SK-N-SH treated with all-trans-retinoic acid at 6 μM for 48 hours (cell line): ENCODE measurements at regions not wholly inside any gene's neighbourhood (a gene's known extent, or its start where the extent isn't known, plus 50 kb on each side); places are given as distances from the start of the nearest gene placed in this dataset.

Experiments used
- ATAC-seq: fragments of 200-7000 bp; cut with Tn5 transposase; 3 replicates; pipeline ENCODE4 v1.9.1; 2020; ENCODE audit warnings: mild to moderate bottlenecking, moderate library complexity
- ARNTL ChIP-seq: fragments of 450-650 bp; formaldehyde crosslinking; IDR thresholded peaks from 2 replicates; pipeline ENCODE4 v1.5.0; 2020; ENCODE audit warnings: low read depth, mild to moderate bottlenecking, moderate library complexity, borderline replicate concordance
- BACH2 ChIP-seq: fragments of 250-450 bp; sonication (Bioruptor Pico); IDR thresholded peaks from 2 replicates; pipeline ENCODE4 v1.9.0; 2021; ENCODE audit warnings: mild to moderate bottlenecking, borderline replicate concordance
- CREB5 ChIP-seq: fragments of 250-450 bp; sonication (Bioruptor Pico); IDR thresholded peaks from 2 replicates; pipeline ENCODE4 v1.5.1; 2020; ENCODE audit warnings: low read depth, mild to moderate bottlenecking, moderate library complexity
- CSDC2 ChIP-seq: fragments of 250-450 bp; sonication (Bioruptor Pico); IDR thresholded peaks from 2 replicates; pipeline ENCODE4 v1.5.0; 2020; ENCODE audit warnings: mild to moderate bottlenecking, moderate library complexity
- ESRRG ChIP-seq: fragments of 250-450 bp; sonication (Bioruptor Pico); IDR thresholded peaks from 2 replicates; pipeline ENCODE4 v1.6.1; 2021; ENCODE audit warnings: mild to moderate bottlenecking
- GLIS3 ChIP-seq: fragments of 250-450 bp; sonication (Bioruptor Pico); IDR thresholded peaks from 2 replicates; pipeline ENCODE4 v1.5.0; 2020; ENCODE audit warnings: mild to moderate bottlenecking, moderate library complexity
- ISL1 ChIP-seq: fragments of 250-450 bp; sonication (Bioruptor Pico); IDR thresholded peaks from 2 replicates; pipeline ENCODE4 v2.1.2; 2022; ENCODE audit warnings: mild to moderate bottlenecking, moderate library complexity
- PPARA ChIP-seq: fragments of 250-450 bp; sonication (Bioruptor Pico); IDR thresholded peaks from 2 replicates; pipeline ENCODE4 v1.5.0; 2020; ENCODE audit warnings: mild to moderate bottlenecking, borderline replicate concordance
- RARB ChIP-seq: fragments of 250-450 bp; sonication (Bioruptor Pico); IDR thresholded peaks from 2 replicates; pipeline ENCODE4 v1.8.0; 2021; ENCODE audit warnings: mild to moderate bottlenecking, moderate library complexity
- TCF4 ChIP-seq: fragments of 250-450 bp; sonication (Bioruptor Pico); IDR thresholded peaks from 2 replicates; pipeline ENCODE4 v1.8.0; 2021; ENCODE audit warnings: mild to moderate bottlenecking, moderate library complexity, borderline replicate concordance
- ZC3H10 ChIP-seq: fragments of 250-450 bp; sonication (Bioruptor Pico); IDR thresholded peaks from 2 replicates; pipeline ENCODE4 v1.5.1; 2021; ENCODE audit warnings: mild to moderate bottlenecking, moderate library complexity
- ZFP3 ChIP-seq: fragments of 250-450 bp; sonication (Bioruptor Pico); IDR thresholded peaks from 2 replicates; pipeline ENCODE4 v1.5.0; 2020; ENCODE audit warnings: mild to moderate bottlenecking, moderate library complexity
- ZFP30 ChIP-seq: fragments of 450-650 bp; formaldehyde crosslinking; IDR thresholded peaks from 2 replicates; pipeline ENCODE4 v1.5.0; 2022; ENCODE audit warnings: mild to moderate bottlenecking, moderate library complexity
- ZNF565 ChIP-seq: fragments of 450-650 bp; formaldehyde crosslinking; conservative IDR thresholded peaks from 2 replicates; pipeline ENCODE4 v1.5.0; 2020; ENCODE audit warnings: low read depth, mild to moderate bottlenecking, moderate library complexity
- ZNF8 ChIP-seq: fragments of 450-650 bp; formaldehyde crosslinking; IDR thresholded peaks from 2 replicates; pipeline ENCODE4 v1.5.0; 2020; ENCODE audit warnings: mild to moderate bottlenecking, moderate library complexity
- TF ChIP-seq, protein P1 (sequence below): fragments of 250-450 bp; sonication (Bioruptor Pico); IDR thresholded peaks from 2 replicates; pipeline ENCODE4 v1.5.0; 2020; ENCODE audit warnings: mild to moderate bottlenecking, moderate library complexity
- TF ChIP-seq, protein P2 (sequence below): fragments of 250-450 bp; sonication (Bioruptor Pico); IDR thresholded peaks from 2 replicates; pipeline ENCODE4 v1.8.0; 2020; ENCODE audit warnings: mild to moderate bottlenecking, moderate library complexity, borderline replicate concordance

DNA sequence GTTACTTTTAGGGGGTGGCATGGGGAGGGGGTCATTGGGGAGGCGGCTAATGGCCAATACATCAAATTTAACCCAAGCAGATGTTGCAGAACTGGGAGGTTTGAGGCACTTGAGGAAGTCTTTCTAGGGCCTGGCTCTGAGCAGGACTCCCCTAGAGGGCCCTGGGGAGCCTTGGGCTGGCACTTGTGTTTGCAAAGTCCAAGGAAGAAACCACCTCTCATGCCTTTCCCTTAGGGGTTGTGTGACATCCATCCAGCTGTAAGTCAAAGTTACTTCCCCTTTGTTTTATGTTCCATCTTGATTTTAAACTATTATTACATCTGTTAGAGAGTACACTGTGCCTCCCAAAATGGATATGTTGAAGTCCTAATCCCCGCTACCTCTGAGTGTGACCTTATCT lies 159.9 kb downstream of the KATNAL1 start (continued):
- TF ChIP-seq, protein P1, sequence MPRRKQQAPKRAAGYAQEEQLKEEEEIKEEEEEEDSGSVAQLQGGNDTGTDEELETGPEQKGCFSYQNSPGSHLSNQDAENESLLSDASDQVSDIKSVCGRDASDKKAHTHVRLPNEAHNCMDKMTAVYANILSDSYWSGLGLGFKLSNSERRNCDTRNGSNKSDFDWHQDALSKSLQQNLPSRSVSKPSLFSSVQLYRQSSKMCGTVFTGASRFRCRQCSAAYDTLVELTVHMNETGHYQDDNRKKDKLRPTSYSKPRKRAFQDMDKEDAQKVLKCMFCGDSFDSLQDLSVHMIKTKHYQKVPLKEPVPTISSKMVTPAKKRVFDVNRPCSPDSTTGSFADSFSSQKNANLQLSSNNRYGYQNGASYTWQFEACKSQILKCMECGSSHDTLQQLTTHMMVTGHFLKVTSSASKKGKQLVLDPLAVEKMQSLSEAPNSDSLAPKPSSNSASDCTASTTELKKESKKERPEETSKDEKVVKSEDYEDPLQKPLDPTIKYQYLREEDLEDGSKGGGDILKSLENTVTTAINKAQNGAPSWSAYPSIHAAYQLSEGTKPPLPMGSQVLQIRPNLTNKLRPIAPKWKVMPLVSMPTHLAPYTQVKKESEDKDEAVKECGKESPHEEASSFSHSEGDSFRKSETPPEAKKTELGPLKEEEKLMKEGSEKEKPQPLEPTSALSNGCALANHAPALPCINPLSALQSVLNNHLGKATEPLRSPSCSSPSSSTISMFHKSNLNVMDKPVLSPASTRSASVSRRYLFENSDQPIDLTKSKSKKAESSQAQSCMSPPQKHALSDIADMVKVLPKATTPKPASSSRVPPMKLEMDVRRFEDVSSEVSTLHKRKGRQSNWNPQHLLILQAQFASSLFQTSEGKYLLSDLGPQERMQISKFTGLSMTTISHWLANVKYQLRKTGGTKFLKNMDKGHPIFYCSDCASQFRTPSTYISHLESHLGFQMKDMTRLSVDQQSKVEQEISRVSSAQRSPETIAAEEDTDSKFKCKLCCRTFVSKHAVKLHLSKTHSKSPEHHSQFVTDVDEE, result no peak
- TF ChIP-seq ARNTL (CRISPR knock-in tag), result no peak
- TF ChIP-seq TCF4, result no peak
- TF ChIP-seq GLIS3 (CRISPR knock-in tag), result no peak
- TF ChIP-seq, protein P2, sequence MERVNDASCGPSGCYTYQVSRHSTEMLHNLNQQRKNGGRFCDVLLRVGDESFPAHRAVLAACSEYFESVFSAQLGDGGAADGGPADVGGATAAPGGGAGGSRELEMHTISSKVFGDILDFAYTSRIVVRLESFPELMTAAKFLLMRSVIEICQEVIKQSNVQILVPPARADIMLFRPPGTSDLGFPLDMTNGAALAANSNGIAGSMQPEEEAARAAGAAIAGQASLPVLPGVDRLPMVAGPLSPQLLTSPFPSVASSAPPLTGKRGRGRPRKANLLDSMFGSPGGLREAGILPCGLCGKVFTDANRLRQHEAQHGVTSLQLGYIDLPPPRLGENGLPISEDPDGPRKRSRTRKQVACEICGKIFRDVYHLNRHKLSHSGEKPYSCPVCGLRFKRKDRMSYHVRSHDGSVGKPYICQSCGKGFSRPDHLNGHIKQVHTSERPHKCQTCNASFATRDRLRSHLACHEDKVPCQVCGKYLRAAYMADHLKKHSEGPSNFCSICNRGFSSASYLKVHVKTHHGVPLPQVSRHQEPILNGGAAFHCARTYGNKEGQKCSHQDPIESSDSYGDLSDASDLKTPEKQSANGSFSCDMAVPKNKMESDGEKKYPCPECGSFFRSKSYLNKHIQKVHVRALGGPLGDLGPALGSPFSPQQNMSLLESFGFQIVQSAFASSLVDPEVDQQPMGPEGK (CRISPR knock-in tag), result no peak
- no peak for TF ChIP-seq CREB5 (CRISPR knock-in tag)
- no peak for TF ChIP-seq ZNF565 (CRISPR knock-in tag)
- no peak for TF ChIP-seq ZNF8 (CRISPR knock-in tag)
- no peak for TF ChIP-seq RARB
- no peak for TF ChIP-seq CSDC2

DNA sequence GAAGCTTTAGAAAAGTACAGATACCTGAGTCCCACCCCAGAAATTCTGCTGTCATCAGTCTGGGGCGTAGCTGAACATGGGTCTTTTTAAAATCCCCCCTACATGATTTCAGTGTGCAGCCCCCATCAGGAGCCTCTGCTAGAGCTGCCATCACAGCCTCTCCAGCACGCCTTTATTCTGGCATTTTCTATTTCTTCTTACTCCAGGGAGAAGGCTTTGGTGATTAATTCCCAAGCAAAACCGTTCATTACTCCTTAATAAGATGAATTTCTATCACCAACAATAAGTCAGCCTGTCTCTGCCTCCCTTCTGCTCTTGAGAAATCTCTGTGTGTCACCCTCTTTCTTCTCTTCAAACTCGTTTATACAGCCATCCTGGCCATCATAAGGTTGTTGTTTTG lies 160.3 kb downstream of the KATNAL1 start:
- TF ChIP-seq ZFP30 (no peak), ZC3H10 (no peak), ARNTL (CRISPR knock-in tag) (no peak), RARB (no peak)
- TF ChIP-seq, protein P2 (CRISPR knock-in tag), result no peak
- ATAC-seq, result no peak

DNA sequence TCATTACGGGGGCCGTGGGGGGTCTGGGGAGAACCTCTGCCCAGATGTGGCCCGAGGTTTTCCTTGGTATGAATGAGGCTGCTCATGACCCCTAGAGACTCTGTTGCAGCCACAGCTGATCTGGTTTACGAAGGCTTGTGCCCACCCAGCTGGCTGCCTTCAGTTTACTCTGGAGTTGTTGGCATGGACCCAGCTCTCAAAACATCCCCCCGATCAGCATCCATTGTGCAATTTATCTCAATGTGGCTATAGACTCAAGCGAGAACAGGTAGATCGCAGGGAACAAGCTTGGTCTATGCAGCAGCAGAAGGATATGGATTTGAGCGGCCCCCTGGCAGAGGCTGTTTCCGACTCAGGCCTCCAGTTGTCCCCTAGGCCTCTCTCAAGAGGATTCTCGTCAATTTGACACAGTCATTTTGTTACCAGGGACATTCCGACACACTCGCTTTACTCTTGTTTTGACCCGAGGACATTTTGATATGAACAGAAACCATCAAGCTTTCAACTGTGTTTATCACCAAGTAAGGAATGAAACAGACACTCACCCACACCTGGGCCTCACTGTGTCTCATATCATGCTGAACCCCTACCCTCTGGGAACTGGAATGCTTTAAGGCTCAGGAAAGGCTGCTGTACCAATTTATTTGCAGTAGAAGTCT lies 161.5 kb downstream of the KATNAL1 start:
- no peak for ATAC-seq
- no peak for TF ChIP-seq BACH2 (CRISPR knock-in tag)
- TF ChIP-seq, protein P2 (CRISPR knock-in tag), result no peak
- TF ChIP-seq ISL1 (CRISPR knock-in tag), result no peak
- no peak for TF ChIP-seq ESRRG (CRISPR knock-in tag)
- TF ChIP-seq ZFP3, result no peak
- TF ChIP-seq PPARA, result no peak
- no peak for TF ChIP-seq ZNF565 (CRISPR knock-in tag)

DNA sequence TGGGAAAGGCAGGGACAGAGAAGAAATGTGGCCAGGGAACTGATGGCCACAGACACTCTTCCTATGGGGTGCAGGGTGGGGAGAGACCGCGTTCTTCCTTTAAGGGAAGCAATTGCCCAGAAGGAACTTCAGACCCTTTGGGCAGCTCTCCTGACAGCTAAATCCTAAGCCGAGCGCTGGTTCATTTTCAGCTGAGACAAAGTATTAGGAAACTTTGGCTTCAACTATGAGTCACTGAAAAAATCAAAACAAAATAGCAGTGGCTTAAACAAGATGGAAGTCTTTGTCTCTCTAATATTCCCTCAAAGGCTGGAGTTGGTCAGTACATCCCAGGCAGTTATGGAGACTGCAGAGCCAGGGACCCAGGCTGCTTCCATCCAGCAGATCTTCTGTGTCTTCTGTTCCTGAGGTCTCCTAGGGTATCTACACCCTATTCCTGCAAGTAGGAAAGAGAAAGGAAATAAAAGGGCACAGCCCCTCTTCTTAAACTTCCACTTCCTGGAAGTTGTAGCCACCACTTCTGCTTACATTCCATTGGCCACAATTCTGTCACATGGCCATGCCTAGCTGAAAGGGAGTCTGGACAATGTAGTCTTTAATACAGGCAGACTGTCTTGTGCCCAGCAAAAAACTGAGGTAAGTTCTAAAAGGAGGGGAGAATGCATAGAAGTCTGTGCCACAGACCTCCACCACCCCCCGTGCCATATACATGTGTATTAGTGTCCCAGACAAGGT lies 163.5 kb downstream of the KATNAL1 start:
- no peak for ATAC-seq
- TF ChIP-seq CREB5 (CRISPR knock-in tag), result no peak
- no peak for TF ChIP-seq ISL1 (CRISPR knock-in tag)
- TF ChIP-seq, all 23 proteins: peak for 0
